GM20000 (cell line): ENCODE measurements at regions not wholly inside any gene's neighbourhood (a gene's known extent, or its start where the extent isn't known, plus 50 kb on each side); places are given as distances from the start of the nearest gene placed in this dataset.

Experiments
- DNase-seq: peaks from one replicate; pipeline ENCODE4 v3.0.0; 2012; ENCODE audit warnings: low spot score
- TF ChIP-seq, protein P1 (sequence below): IDR thresholded peaks from 2 replicates; pipeline ENCODE4 v1.5.1; 2012; ENCODE audit warnings: mild to moderate bottlenecking, control low read depth; ENCODE audit errors: extremely low read depth, missing control alignments

GRCh38 chr7:1345796-1346755 lies 113.2 kb downstream of the MICALL2 start:
- TF ChIP-seq, protein P1, sequence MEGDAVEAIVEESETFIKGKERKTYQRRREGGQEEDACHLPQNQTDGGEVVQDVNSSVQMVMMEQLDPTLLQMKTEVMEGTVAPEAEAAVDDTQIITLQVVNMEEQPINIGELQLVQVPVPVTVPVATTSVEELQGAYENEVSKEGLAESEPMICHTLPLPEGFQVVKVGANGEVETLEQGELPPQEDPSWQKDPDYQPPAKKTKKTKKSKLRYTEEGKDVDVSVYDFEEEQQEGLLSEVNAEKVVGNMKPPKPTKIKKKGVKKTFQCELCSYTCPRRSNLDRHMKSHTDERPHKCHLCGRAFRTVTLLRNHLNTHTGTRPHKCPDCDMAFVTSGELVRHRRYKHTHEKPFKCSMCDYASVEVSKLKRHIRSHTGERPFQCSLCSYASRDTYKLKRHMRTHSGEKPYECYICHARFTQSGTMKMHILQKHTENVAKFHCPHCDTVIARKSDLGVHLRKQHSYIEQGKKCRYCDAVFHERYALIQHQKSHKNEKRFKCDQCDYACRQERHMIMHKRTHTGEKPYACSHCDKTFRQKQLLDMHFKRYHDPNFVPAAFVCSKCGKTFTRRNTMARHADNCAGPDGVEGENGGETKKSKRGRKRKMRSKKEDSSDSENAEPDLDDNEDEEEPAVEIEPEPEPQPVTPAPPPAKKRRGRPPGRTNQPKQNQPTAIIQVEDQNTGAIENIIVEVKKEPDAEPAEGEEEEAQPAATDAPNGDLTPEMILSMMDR: no peak
- no peak for DNase-seq

GRCh38 chr7:1346851-1347250 lies 112.4 kb downstream of the MICALL2 start:
- DNase-seq: no peak
- TF ChIP-seq, protein P1: no peak

DNA sequence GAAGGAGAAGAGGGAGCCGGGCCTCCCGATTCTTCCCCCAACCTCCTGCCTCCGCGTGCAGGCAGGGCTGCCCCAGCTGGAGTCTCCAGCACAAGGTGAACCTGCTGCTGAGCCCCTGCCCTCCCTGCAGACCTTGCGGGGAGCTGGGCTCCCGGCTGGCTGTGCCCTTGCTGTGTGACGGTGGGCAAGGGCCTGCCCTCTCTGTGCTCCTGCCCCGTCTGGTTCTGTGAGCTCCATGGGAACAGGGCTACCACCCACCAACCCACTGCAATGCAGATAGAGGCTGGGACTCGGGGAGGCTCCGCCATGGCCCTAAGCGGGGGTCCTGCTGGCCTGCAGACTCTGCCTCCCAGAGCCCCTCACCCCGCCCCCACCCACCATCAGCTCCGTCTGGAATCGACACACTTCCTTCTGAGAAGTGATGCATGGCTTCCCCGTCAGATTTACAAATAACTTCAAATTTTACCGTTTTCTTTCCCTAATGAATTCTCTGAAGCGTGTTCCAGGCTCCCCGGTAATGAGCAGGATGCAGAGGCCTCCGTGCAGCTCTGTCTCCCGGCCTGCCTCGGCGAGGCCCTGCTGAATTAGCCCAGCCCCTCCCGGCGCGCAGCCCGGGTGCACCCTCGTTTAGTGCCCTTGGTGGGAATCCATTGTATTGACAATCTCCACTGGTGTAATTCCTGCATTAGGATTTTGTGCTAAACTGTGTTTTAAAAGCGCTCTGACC lies 111.0 kb downstream of the MICALL2 start:
- DNase-seq: no peak
- TF ChIP-seq, protein P1: no peak

- DNase-seq: no peak
Measured at GRCh38 chr7:1348823-1349335, 110.4 kb downstream of the MICALL2 start.

GRCh38 chr7:1349351-1349761 lies 109.9 kb downstream of the MICALL2 start:
- TF ChIP-seq, protein P1: no peak
- no peak for DNase-seq

More at GRCh38 chr7:1348823-1349335, 110.4 kb downstream of the MICALL2 start:
- TF ChIP-seq, protein P1: no peak

- TF ChIP-seq, protein P1: no peak
- DNase-seq: no peak
Measured at GRCh38 chr7:1351881-1352625, 107.2 kb downstream of the MICALL2 start.
